ENCODE measurements at regions not wholly inside any gene's neighbourhood (a gene's known extent, or its start where the extent isn't known, plus 50 kb on each side); places are given as distances from the start of the nearest gene placed in this dataset.

DNA sequence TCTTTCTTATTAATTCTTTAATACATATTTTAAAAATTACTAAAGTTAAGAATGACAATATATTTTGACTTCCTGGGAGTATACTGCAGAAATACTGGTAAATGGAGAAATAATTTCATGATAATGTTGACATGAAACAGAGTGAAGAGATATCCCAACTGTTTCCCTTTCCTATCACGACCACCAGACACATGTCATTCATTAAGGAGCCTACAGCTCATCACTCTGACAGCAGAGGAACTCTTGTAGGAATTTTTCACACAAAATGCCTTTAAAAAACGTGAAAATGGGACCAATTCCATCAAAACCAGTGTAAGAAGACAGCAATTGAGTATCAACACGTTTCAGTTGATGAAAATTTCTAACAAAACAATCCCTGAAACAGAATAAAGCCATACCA lies 172.9 kb upstream of the CPHXL start:
- TF ChIP-seq, protein P1, sequence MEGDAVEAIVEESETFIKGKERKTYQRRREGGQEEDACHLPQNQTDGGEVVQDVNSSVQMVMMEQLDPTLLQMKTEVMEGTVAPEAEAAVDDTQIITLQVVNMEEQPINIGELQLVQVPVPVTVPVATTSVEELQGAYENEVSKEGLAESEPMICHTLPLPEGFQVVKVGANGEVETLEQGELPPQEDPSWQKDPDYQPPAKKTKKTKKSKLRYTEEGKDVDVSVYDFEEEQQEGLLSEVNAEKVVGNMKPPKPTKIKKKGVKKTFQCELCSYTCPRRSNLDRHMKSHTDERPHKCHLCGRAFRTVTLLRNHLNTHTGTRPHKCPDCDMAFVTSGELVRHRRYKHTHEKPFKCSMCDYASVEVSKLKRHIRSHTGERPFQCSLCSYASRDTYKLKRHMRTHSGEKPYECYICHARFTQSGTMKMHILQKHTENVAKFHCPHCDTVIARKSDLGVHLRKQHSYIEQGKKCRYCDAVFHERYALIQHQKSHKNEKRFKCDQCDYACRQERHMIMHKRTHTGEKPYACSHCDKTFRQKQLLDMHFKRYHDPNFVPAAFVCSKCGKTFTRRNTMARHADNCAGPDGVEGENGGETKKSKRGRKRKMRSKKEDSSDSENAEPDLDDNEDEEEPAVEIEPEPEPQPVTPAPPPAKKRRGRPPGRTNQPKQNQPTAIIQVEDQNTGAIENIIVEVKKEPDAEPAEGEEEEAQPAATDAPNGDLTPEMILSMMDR (conservative IDR thresholded peaks at IDR 0.05; ENCODE audit: low read length): no peak
- no peak for TF ChIP-seq EZH2phosphoT487 (IDR thresholded peaks at IDR 0.05; ENCODE audit: borderline replicate concordance)

All from Loucy (cell line).